ENCODE measurements at regions not wholly inside any gene's neighbourhood (a gene's known extent, or its start where the extent isn't known, plus 50 kb on each side); places are given as distances from the start of the nearest gene placed in this dataset.

GRCh38 chr3:34686541-34686940 lies 888.1 kb downstream of the PDCD6IP start:
- DNase-seq: no peak

- DNase-seq: no peak
Observed at GRCh38 chr3:34687671-34688070, 889.2 kb downstream of the PDCD6IP start.

- no peak for DNase-seq
Observed at GRCh38 chr3:34696831-34697230, 898.4 kb downstream of the PDCD6IP start.

GRCh38 chr3:34703053-34703452 lies 904.6 kb downstream of the PDCD6IP start:
- DNase-seq: no peak

GRCh38 chr3:34724916-34725499 lies 914.3 kb upstream of the ARPP21 start:
- DNase-seq: no peak

GRCh38 chr3:34725774-34726173 lies 913.6 kb upstream of the ARPP21 start:
- no peak for DNase-seq

GRCh38 chr3:34727700-34728099 lies 911.6 kb upstream of the ARPP21 start:
- DNase-seq: no peak

GRCh38 chr3:34742151-34742550 lies 897.2 kb upstream of the ARPP21 start:
- no peak for DNase-seq

GRCh38 chr3:34758630-34759261 lies 880.6 kb upstream of the ARPP21 start:
- no peak for DNase-seq

- no peak for DNase-seq
Observed at GRCh38 chr3:34777386-34777785, 861.9 kb upstream of the ARPP21 start.

- no peak for DNase-seq
Observed at GRCh38 chr3:34779092-34779491, 860.2 kb upstream of the ARPP21 start.

GRCh38 chr3:34780294-34780693 lies 859.0 kb upstream of the ARPP21 start:
- no peak for DNase-seq

- no peak for DNase-seq
Observed at GRCh38 chr3:34780973-34781372, 858.4 kb upstream of the ARPP21 start.

GRCh38 chr3:34782871-34783270 lies 856.5 kb upstream of the ARPP21 start:
- DNase-seq: no peak

- no peak for DNase-seq
Observed at GRCh38 chr3:34783876-34784275, 855.4 kb upstream of the ARPP21 start.

- DNase-seq: no peak
Observed at GRCh38 chr3:34793057-34793456, 846.3 kb upstream of the ARPP21 start.

- DNase-seq: no peak
Observed at GRCh38 chr3:34807611-34808010, 831.7 kb upstream of the ARPP21 start.

- no peak for DNase-seq
Observed at GRCh38 chr3:34808287-34808686, 831.0 kb upstream of the ARPP21 start.

- DNase-seq: no peak
Observed at GRCh38 chr3:34828847-34829246, 810.5 kb upstream of the ARPP21 start.

- no peak for DNase-seq
Observed at GRCh38 chr3:34832865-34833508, 806.3 kb upstream of the ARPP21 start.

GRCh38 chr3:34837848-34838741 lies 801.2 kb upstream of the ARPP21 start:
- no peak for DNase-seq

- no peak for DNase-seq
Observed at GRCh38 chr3:34842706-34843480, 796.4 kb upstream of the ARPP21 start.

GRCh38 chr3:34844323-34844620 lies 795.1 kb upstream of the ARPP21 start:
- no peak for DNase-seq
